ELF-1 (cell line): ENCODE measurements at regions not wholly inside any gene's neighbourhood (a gene's known extent, or its start where the extent isn't known, plus 50 kb on each side); places are given as distances from the start of the nearest gene placed in this dataset.

Experiments used
- DNase-seq: peaks from one replicate; pipeline ENCODE4 v3.0.0-alpha.2; 2016; ENCODE audit warnings: low read depth, low spot score

DNA sequence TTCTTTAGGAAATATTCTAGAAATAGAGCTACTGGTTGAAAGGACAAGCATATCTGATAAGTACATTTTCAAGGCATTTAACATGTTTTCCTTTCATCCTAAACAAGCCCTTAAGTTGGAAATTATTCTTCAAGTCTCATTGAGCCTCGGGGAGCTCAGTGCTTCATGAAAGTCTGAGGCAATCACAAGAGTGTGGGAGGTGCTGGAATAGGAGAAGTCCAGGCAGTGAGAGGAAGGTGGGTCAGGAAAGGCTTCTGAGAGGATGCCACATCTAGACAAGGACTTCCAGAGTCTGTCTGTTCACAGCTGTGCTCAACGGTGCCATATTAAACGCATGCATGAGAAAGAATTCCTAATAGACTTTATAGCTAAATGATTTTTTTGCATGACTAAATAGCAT lies 69.8 kb downstream of the CD83 start:
- no peak for DNase-seq

DNA sequence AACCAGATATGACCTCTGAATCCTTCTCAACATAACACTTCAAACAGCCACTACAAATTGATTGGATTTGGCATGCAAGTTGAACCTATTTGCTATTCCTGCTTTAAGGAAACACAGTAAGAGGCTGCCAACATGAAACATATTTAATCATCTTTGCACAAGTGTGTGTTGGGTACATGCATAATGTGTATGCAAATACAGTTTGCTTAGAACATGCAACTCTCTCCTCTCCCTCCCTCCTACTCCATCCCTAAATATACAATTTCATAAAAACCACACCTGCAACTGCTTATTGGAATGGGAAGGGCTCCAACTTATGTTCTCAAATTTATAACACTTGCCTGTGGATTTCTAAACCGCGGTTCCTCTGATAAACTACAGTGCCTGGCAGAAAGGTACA lies 71.5 kb downstream of the CD83 start:
- no peak for DNase-seq

DNA sequence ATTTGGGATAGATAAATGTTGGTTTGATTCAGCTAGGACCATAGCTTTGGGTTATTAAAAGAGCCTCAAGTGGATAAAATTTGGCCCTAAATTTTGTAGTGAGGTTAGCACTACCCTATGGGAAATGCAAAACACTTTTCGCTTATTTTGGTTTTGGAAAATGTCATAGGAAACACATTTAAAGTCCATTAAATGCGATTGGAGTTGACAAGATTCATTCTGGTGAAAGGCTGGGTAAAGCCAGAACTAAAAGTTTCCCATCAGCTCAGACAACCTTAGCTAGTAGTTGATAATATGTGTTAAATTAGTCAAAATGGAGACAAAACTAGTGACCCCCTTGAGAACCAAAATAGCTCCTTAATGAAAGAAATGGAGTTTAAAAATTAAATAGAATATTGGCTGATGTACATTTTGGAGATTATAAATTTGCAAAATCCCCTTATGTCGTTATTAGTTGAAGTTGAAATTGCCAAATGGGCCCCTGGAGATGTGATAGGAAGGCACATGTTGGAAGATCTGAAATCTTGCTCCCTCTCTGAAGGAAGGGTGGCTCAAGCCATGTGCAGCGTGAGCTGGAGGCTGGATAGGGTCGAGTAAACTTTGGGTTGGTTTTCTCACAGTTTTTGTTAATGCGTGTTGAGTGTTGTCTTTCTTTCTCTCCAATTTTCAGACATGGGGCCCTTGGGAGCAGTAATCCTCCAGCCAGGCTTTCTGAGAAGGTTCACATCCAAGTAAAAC lies 72.8 kb downstream of the CD83 start:
- DNase-seq: no peak

DNA sequence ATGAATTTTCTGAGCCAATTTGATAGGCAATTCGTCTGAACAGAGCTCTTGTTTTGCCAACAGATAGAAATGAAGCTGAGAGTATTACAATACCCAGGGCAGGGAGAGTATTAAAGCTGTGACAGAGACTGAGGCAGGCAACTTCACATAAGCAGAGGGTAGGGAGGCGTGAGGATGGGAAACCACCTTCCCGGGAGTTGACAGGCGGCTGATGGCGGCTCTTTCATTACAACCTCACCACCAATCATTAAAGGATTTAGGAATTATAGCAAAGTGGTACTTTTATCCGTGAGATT lies 73.3 kb downstream of the CD83 start:
- no peak for DNase-seq

DNA sequence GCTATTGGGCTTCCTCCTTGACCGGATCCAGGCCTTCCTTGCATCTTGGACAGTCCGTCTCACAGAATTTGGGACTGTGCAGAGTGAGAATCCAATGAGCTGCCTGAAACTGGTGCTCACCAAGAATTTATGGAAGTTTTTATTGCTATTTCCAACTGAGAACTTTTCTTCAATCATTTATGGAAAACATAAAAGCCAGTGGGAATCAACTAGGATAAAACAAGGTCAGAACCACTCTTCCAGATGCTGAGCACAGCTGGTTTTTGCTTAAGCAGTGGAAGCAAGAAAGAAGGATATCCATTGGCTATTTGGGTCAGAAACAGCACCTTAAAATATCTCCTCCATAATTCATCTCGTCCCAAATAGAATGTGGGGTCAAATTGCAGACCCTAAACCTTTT lies 74.2 kb downstream of the CD83 start:
- DNase-seq: no peak

DNA sequence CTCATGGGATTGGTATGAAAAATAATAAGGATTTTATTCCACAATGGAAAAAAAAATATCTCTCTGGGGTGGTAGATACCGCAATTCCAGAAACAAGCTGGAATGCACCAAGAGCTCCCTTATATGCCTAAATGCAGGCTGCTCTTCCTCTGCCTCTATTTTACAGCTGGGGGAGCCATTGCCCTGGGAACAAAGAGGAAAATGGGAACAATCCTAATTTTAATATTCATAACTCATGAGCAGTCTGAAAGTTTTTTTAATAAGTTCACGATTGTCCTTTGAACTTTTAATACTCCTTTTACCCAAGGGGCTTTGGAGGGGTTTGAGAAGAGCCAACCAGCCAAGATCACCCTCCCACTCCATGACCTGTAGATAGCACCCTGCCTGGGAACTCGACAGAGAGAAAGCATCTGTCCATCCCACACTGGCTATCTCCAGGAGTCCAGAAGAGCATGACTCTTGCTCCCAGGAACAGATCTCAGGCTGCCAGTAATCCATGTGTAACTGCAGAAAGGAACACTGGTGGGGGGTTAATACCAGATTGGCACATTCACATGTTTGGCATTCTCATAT lies 74.7 kb downstream of the CD83 start:
- DNase-seq: no peak

DNA sequence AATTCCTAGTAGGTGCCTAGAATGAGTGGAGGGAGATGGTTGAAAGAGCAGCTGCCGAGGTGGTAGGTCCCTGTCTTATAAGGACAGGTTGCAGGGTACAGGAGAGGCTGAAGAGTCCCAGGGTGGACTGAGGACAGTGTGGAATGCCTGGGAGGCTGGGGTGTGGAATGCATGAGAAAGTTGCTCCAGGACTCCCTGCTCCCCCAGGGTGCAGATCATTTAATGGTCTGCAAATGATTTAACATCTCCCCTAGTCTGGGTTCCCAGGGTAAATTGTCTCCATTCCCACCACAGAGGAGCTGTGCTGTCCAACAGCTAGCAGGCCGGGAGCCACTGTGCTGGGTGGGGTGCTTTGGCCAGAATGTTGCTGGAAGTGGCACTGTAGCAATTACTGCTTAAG lies 76.0 kb downstream of the CD83 start:
- DNase-seq: peak; percentile 24

DNA sequence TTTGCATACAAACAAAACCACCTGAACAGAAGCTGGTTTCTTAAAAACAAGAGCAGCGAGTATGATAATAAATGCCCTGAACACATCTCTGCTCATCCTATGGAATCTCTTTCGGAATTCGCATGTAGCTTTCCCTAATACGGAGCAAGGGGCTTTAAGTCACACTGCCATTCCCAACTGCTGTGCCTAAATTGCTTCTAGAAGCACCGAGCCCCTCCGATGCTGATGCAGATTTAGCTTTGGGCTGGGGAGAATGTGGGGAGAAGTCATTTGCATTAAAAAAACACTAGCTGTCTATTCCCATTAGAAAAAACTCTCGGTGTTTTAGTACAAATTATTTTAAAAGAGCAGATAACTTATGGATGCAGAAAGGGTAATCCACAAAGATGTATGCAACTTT lies 76.9 kb downstream of the CD83 start:
- DNase-seq: no peak

DNA sequence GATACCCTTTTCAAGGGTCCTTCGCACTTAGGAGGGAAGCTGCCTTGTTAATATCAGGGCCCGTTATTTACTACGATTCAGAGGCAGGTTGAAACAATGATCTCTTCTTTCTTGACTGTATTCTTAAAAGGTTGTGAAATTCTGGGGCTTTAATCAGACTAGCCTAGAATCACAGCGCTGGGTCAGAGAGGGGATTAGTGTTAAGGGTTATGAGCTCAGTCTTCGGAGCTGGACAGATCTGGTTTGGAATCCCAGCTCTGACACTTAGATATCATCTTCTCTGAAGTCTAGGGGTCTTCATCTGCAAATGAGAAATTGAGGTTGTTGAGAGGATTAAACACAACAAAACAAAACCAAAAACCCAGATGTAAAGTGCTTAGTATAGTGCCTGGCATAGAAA lies 77.4 kb downstream of the CD83 start:
- DNase-seq: no peak

DNA sequence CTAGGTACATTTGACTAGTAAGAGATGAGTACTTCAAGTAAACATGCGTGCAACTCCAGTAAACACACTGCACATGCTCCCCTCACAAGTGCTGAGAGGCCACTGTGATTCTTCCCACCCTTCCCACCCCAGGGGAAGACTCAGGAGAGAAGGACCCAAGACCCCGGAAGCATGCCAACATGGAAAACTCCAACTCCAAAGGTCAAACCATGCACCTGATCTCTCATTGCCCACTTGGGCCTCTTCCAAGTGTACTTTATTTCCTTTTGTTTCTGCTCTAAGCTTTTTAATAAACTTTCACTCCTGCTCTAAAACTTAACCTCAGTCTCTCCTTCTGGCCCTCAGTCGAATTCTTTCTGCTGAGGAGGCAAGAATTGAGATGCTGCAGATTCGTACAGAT lies 78.5 kb downstream of the CD83 start:
- DNase-seq: no peak

DNA sequence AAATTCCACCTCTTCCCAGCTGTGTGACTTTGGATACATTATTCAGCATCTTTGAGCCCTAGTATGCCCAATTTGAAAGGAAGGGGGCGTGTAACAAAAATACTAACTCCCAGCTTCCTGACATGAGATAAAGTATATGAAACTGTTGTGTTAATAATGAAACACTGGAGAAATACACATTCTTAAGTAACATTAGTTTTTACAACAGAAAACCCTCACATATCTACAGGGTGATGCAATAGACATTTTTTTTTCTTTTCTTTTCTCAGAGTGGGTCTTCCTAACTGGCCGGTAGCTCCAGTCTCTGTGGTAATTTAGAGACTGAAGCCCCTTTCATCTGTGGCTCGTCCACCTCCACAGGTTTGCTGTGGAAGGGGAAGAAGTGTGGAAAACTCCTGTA lies 79.5 kb downstream of the CD83 start:
- DNase-seq: no peak

DNA sequence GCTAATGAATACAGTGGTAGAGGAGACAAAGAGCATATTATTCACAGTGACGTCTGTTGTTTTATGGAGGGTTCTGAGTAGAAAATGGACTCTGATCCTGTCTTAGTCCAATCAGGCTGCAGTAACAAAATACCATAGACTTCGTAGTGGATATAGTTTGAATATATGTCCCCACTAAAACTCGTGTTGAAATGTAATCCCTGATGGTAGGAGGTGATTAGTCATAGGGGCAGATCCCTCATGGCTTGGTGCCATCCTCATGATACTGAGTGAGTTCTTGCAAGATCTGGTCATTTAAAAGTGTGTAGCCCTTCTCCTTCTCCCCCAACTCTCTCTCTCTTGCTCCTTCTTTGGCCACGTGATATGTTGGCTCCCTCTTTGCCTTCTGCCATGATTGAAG lies 82.5 kb downstream of the CD83 start:
- DNase-seq: no peak

DNA sequence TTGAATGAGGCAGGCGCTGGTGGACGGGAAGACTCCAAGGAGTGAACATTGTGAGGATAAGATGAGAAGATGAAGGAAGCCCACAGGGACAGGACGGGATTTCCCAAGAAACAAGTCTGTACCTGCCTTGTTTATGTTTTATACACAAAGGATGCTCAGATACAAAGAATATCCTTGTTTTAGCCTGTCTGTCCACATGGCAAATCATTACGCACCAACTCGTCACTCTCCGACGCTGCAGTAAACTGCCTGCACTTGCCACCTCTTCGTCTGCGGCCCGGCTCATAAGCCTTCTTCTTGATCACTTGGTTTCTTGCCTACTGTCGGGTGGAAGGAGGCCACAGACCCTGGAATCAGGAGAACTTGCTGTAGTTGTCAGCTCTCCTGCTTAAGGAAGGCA lies 85.4 kb downstream of the CD83 start:
- DNase-seq: no peak

DNA sequence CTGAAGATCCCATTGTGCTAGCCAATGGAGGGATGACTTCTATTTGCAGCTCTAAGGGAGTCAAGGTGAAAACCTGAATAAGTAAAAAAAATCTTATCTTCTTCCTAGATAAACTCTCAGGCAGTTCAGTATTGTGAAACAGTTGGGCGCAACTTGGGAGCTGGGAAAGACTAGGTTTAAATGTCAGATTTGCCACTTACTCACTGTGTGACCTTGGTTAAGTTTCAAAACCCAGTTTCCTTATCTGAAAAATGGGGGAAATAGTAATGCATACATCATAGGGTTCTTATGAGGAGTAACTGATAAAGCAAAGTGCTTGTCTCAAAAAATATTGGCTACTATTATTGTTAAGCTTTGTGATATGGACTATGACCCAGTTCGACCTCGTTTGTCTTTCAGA lies 88.8 kb downstream of the CD83 start:
- no peak for DNase-seq

DNA sequence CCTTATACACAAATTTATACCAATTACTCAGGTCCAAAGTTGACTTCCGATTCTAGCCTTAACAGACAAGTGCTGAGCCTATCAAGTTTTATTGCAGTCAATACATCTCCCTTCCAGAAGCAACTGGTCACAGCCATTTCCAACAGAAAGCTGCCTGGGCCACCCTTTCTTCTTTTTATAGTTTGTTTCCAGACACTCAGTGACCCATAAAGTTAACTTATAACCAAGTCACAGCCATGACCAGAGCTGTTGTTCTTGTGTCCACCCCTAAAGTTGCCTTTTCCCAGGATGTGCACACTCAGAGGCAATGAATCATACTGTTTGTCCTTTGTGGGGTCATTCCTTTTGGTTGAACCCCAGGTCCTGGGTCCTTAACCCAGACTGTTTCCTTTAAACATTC lies 89.9 kb downstream of the CD83 start:
- no peak for DNase-seq

DNA sequence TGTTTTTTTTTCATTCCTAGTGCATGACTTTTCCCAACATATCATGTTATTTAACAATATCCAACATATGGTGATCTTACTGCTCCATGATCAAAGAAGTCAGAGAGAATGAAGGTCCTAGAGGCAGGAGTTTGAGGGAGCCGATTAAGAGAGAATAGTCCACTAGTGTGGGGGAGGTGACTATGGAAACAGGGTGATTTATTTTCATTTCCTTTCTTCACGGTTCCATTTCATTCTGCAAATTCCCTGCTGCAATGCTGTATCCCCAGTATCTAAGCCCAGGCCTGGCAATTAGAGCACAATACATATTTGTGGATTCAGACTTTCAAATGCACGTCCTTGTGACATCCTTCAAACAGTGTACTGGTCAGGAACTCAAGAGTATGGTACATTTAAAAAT lies 91.4 kb downstream of the CD83 start:
- no peak for DNase-seq

DNA sequence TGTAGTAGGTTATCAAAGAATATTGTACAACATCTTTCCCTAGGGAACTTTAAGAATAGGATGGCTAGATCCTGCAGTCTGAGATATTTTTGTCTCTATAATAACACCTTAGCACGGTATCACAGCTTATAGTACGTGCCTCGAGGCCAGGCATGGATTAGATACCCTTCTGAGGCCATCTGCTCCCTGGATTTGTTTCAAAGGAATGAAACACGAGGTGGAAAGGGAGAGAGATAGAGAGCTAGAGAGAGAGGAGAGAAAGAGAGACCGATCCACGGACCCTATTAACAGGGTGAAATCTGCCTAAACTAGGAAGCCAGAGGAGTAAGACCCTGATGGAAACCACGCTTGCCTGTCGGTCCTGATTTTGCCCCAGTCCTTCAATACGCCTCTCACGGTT lies 92.5 kb downstream of the CD83 start:
- no peak for DNase-seq

DNA sequence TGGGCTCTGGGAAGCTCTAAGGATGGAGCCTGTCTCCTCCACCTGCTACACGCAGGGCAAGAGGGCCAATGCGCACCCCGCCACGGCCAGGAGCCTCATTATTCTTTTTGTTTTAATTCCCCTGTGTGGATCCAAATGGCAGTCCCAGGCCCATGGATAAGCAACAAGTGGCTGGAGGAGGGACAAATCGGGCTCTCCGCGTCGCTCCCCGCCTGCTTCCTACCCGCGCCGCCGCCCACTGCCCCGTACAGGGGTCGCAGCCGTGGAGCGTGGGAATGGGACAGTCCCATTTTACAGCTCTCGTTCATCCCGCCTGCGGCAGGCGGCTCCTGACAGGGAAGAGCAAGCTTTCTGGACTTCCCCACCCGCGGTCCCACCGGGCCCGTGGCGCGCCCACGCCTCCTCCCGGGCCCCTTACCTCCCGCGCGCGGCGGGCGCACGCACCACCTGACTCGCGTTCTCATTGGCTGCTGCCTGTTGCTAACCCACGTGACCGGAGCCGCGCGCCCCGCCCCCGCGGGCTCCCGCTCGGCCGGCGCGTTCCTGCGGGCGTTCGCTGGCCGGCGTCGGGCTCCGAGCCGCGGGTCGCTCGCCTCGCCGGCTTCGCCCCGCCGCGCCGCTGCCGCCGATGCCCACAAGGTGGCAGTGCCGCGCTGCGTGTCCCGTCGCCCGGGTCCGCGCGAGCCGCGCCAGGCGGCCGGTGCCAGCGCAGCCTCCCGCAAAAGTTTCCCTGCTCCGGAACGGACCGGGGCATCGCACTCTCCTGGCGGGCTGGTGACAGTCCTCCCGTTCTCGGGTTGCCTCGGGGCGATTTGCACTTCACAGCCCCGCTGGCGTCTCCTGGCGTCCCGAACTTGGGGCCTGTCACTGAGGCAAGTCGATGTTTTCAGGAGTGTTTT lies 93.3 kb downstream of the CD83 start:
- DNase-seq: peak; percentile 90

DNA sequence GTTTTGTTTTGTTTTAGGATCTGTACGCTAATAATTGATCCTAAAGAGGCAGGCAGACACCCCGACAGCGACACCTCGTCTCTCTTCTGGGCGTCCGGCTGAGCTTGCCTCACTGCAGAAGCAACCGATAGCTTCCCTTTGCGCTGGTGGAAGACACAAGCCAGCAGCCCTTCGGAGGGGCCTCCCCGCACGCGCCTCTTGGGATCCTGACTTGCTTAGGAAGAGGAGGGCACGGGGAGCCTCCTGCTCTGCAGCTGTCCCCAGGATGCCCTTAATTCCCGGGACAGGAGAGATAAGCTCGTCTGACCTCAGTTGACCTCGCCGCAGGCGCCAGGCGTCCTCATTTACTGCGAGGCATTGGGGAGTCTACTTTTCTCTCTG lies 94.0 kb downstream of the CD83 start:
- DNase-seq: no peak

DNA sequence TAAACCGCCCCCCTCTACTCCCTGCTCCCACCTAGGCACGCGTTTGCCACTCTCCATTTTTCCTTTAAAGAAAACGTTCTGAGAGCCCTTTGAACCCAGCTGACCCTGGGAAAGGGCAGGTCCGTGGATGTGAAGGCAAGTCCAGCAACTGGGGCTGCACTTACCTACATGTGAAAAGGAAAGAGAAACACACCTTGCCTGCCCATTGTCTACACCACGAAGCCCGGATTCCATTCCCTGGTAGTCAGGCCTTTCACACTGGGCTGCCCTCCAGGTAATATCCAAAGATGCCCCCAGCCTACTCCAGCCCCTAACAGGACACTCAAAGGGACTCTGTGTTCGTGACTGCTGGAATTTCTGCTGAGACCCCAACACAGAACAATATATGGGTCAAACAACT lies 94.4 kb downstream of the CD83 start:
- peak; percentile 60 for DNase-seq

DNA sequence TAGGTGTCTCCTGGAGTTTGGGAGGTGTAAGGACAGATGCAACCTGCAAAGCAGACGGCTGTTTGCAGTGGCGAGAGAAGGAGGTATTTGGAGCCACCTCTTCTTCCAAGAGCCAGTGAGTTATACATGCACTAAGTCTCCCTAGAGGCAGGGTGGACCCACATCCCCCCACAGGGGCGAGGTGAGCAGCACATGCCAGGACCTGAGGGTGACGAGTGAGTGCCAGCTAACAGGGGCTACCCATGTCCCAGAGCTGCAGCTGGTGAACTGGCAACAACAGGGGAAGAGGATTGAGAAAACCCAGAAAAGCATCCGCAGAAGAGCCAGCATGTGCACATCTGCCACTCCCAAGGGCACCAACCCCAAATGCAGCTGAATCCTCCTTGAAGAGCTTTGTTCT lies 95.1 kb downstream of the CD83 start:
- no peak for DNase-seq

DNA sequence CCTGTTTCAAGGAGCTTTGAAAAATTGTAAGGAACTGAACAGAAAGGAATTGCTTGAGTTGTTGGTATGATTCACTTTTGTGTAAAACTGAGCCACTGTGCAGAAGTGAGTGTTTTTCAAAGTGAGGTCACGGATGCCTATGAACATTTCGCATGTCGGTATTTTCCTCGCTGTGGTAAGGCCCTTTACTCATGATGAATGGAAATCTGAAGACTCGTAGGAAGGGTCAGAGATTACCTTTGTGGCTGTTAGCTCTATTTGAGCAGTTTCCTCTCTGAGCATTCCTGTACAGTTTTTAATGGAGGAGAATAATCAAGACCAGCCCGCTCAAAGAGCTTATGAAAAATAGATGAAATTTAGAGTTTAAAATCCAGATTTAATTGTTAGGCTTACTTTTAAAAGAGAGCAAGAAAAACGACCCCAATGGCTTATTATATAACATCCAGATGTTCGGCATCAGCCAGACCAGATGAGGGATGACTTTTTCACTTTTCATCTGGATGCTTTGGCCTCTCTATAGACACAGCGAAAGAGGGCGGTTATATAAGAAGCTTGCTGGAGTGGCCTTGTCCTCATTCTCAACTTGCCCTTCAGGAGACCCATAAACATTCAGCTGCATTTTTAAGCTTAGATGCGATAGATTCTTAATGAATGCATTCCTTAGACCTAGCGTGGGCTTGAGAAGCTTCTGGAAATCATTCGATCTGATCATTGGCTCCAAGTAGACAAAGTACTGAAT lies 99.5 kb downstream of the CD83 start:
- DNase-seq: no peak
